ENCODE measurements at regions not wholly inside any gene's neighbourhood (a gene's known extent, or its start where the extent isn't known, plus 50 kb on each side); places are given as distances from the start of the nearest gene placed in this dataset.

DNA sequence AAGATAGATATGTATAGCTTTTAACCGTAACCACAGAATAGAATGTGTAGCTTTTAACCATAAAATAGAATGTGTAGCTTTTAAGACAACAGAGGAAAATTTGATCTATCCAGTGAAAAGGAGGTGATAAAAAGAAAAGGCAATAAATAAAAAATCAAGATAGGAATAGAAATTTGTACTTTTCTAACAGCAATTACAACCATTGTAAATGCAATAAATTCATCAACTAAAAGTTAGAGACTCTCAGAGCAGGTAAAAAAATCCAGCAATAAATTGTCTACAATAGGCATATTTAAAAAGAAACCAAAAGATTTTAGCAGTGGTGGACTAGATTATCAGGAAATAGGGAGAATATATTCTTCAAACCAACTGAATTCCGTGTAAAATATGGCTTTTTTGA lies 63.8 kb upstream of the ABHD2 start:
- no peak for TF ChIP-seq NFIC (IDR thresholded peaks at IDR 0.05; ENCODE audit: low read length)
- no peak for TF ChIP-seq GATAD2A (CRISPR knock-in tag; IDR thresholded peaks at IDR 0.05)
- TF ChIP-seq CBFB (CRISPR knock-in tag; IDR thresholded peaks at IDR 0.05), result no peak
- TF ChIP-seq FOXM1 (CRISPR knock-in tag; IDR thresholded peaks at IDR 0.05), result no peak
- no peak for TF ChIP-seq REPIN1 (CRISPR knock-in tag; IDR thresholded peaks at IDR 0.05; ENCODE audit: borderline replicate concordance, low read depth)
- no peak for TF ChIP-seq ZBTB26 (CRISPR knock-in tag; IDR thresholded peaks at IDR 0.05; ENCODE audit: borderline replicate concordance)
- no peak for TF ChIP-seq CBX5 (CRISPR knock-in tag; IDR thresholded peaks at IDR 0.05; ENCODE audit: borderline replicate concordance)
- TF ChIP-seq, protein P1, sequence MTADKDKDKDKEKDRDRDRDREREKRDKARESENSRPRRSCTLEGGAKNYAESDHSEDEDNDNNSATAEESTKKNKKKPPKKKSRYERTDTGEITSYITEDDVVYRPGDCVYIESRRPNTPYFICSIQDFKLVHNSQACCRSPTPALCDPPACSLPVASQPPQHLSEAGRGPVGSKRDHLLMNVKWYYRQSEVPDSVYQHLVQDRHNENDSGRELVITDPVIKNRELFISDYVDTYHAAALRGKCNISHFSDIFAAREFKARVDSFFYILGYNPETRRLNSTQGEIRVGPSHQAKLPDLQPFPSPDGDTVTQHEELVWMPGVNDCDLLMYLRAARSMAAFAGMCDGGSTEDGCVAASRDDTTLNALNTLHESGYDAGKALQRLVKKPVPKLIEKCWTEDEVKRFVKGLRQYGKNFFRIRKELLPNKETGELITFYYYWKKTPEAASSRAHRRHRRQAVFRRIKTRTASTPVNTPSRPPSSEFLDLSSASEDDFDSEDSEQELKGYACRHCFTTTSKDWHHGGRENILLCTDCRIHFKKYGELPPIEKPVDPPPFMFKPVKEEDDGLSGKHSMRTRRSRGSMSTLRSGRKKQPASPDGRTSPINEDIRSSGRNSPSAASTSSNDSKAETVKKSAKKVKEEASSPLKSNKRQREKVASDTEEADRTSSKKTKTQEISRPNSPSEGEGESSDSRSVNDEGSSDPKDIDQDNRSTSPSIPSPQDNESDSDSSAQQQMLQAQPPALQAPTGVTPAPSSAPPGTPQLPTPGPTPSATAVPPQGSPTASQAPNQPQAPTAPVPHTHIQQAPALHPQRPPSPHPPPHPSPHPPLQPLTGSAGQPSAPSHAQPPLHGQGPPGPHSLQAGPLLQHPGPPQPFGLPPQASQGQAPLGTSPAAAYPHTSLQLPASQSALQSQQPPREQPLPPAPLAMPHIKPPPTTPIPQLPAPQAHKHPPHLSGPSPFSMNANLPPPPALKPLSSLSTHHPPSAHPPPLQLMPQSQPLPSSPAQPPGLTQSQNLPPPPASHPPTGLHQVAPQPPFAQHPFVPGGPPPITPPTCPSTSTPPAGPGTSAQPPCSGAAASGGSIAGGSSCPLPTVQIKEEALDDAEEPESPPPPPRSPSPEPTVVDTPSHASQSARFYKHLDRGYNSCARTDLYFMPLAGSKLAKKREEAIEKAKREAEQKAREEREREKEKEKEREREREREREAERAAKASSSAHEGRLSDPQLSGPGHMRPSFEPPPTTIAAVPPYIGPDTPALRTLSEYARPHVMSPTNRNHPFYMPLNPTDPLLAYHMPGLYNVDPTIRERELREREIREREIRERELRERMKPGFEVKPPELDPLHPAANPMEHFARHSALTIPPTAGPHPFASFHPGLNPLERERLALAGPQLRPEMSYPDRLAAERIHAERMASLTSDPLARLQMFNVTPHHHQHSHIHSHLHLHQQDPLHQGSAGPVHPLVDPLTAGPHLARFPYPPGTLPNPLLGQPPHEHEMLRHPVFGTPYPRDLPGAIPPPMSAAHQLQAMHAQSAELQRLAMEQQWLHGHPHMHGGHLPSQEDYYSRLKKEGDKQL (CRISPR knock-in tag; IDR thresholded peaks at IDR 0.05; ENCODE audit: low read depth), result no peak
- TF ChIP-seq, protein P2, sequence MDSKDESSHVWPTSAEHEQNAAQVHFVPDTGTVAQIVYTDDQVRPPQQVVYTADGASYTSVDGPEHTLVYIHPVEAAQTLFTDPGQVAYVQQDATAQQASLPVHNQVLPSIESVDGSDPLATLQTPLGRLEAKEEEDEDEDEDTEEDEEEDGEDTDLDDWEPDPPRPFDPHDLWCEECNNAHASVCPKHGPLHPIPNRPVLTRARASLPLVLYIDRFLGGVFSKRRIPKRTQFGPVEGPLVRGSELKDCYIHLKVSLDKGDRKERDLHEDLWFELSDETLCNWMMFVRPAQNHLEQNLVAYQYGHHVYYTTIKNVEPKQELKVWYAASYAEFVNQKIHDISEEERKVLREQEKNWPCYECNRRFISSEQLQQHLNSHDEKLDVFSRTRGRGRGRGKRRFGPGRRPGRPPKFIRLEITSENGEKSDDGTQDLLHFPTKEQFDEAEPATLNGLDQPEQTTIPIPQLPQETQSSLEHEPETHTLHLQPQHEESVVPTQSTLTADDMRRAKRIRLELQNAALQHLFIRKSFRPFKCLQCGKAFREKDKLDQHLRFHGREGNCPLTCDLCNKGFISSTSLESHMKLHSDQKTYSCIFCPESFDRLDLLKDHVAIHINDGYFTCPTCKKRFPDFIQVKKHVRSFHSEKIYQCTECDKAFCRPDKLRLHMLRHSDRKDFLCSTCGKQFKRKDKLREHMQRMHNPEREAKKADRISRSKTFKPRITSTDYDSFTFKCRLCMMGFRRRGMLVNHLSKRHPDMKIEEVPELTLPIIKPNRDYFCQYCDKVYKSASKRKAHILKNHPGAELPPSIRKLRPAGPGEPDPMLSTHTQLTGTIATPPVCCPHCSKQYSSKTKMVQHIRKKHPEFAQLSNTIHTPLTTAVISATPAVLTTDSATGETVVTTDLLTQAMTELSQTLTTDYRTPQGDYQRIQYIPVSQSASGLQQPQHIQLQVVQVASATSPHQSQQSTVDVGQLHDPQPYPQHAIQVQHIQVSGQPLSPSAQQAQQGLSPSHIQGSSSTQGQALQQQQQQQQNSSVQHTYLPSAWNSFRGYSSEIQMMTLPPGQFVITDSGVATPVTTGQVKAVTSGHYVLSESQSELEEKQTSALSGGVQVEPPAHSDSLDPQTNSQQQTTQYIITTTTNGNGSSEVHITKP (CRISPR knock-in tag; IDR thresholded peaks at IDR 0.05; ENCODE audit: low read depth), result no peak
- no peak for TF ChIP-seq ZNF224 (CRISPR knock-in tag; IDR thresholded peaks at IDR 0.05)
- no peak for TF ChIP-seq ESRRA (CRISPR knock-in tag; IDR thresholded peaks at IDR 0.05; ENCODE audit: low read depth)
- no peak for TF ChIP-seq YY1 (IDR thresholded peaks at IDR 0.05; ENCODE audit: insufficient read depth, insufficient replicate concordance, low read depth, low read length)
- TF ChIP-seq, protein P3, sequence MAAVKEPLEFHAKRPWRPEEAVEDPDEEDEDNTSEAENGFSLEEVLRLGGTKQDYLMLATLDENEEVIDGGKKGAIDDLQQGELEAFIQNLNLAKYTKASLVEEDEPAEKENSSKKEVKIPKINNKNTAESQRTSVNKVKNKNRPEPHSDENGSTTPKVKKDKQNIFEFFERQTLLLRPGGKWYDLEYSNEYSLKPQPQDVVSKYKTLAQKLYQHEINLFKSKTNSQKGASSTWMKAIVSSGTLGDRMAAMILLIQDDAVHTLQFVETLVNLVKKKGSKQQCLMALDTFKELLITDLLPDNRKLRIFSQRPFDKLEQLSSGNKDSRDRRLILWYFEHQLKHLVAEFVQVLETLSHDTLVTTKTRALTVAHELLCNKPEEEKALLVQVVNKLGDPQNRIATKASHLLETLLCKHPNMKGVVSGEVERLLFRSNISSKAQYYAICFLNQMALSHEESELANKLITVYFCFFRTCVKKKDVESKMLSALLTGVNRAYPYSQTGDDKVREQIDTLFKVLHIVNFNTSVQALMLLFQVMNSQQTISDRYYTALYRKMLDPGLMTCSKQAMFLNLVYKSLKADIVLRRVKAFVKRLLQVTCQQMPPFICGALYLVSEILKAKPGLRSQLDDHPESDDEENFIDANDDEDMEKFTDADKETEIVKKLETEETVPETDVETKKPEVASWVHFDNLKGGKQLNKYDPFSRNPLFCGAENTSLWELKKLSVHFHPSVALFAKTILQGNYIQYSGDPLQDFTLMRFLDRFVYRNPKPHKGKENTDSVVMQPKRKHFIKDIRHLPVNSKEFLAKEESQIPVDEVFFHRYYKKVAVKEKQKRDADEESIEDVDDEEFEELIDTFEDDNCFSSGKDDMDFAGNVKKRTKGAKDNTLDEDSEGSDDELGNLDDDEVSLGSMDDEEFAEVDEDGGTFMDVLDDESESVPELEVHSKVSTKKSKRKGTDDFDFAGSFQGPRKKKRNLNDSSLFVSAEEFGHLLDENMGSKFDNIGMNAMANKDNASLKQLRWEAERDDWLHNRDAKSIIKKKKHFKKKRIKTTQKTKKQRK (IDR thresholded peaks at IDR 0.05; ENCODE audit: low read length), result no peak
- TF ChIP-seq MAFK (conservative IDR thresholded peaks at IDR 0.05 in 1 of 2, IDR thresholded peaks at IDR 0.05 in 1 of 2; ENCODE audit: low read length in 2 of 2), result no peak
